A549 (cell line): ENCODE measurements at regions not wholly inside any gene's neighbourhood (a gene's known extent, or its start where the extent isn't known, plus 50 kb on each side); places are given as distances from the start of the nearest gene placed in this dataset.

Source experiments
- ATAC-seq, 2 experiments: fragments of 200-7000 bp in 1 of 2; fragments of >200 bp in 1 of 2; cut with Nextera tagmentation in 1 of 2; cut with Tn5 transposase in 1 of 2; 3 replicates each; pipeline versions ENCODE4 v1.8.0 to v1.9.1; 2018 to 2020; ENCODE audit warnings: mild to moderate bottlenecking in 1 of 2, moderate library complexity in 1 of 2
- CTCF ChIA-PET: fragments of 300-600 bp; sonication (Branson Sonifier 250); formaldehyde crosslinking; extraction: SDS; loops from one replicate; lab custom pipeline; 2021; ENCODE audit warnings: antibody characterized with exemption, inconsistent platforms; lab: Yijun Ruan, JAX
- POLR2A ChIA-PET: fragments of 350-600 bp; formaldehyde crosslinking; extraction: SDS; loops from one replicate; lab custom pipeline; 2021; ENCODE audit warnings: antibody characterized with exemption, inconsistent platforms; lab: Yijun Ruan, JAX
- DNase-seq, 2 experiments: peaks; one replicate each; pipeline versions ENCODE4 v3.0.0 to v3.0.0-alpha.2; 2011 to 2016; ENCODE audit warnings: low read depth in 1 of 2, low spot score in 1 of 2
- FAIRE-seq: peaks from 2 replicates; lab custom pipeline; 2011; peaks lifted over from hg19 to GRCh38; lab: Jason Lieb, UNC
- H3K27ac ChIP-seq, 2 experiments: fragments of >200 bp; sonication (Bioruptor Twin); formaldehyde crosslinking; 3 replicates each; pipeline ENCODE4 v1.5.1; 2016 to 2017
- H3K4me1 ChIP-seq: fragments of >200 bp; sonication (Bioruptor Twin); formaldehyde crosslinking; 3 replicates; pipeline ENCODE4 v1.6.1; 2016
- H3K4me2 ChIP-seq: fragments of >200 bp; sonication (Bioruptor Twin); formaldehyde crosslinking; 3 replicates; pipeline ENCODE4 v1.6.1; 2016
- H3K4me3 ChIP-seq: fragments of >200 bp; sonication (Bioruptor Twin); formaldehyde crosslinking; 3 replicates; pipeline ENCODE4 v1.5.1; 2016
- H3K9me3 ChIP-seq: fragments of >200 bp; sonication (Bioruptor Twin); formaldehyde crosslinking; 3 replicates; pipeline ENCODE4 v1.6.1; 2016
- ATOH8 ChIP-seq: fragments of 250-450 bp; sonication (Bioruptor Pico); IDR thresholded peaks from 2 replicates; pipeline ENCODE4 v1.5.0; 2020; ENCODE audit warnings: low read depth, mild to moderate bottlenecking, moderate library complexity
- CBX2 ChIP-seq: fragments of 200-600 bp; sonication (generic); IDR thresholded peaks from 2 replicates; pipeline ENCODE4 v1.6.1; 2016; ENCODE audit warnings: low read depth, mild to moderate bottlenecking, borderline replicate concordance
- CBX8 ChIP-seq: fragments of 200-600 bp; sonication (generic); IDR thresholded peaks from 2 replicates; pipeline ENCODE4 v1.6.1; 2016
- CTCF ChIP-seq: fragments of >200 bp; sonication (Bioruptor Twin); formaldehyde crosslinking; IDR thresholded peaks from 3 replicates; pipeline ENCODE4 v1.5.1; 2016
- EHF ChIP-seq: fragments of 250-450 bp; sonication (Bioruptor Pico); IDR thresholded peaks from 2 replicates; pipeline ENCODE4 v1.5.0; 2020; ENCODE audit warnings: mild to moderate bottlenecking
- EHMT2 ChIP-seq: fragments of 200-600 bp; sonication (generic); IDR thresholded peaks from 2 replicates; pipeline ENCODE4 v1.6.1; 2016; ENCODE audit warnings: antibody characterized with exemption, low read depth, mild to moderate bottlenecking, moderate library complexity
- FOSL2 ChIP-seq, 2 experiments: fragments of 450-650 bp in 1 of 2; fragments of >200 bp in 1 of 2; sonication (Bioruptor Twin) in 1 of 2; formaldehyde crosslinking; IDR thresholded peaks; 2 replicates each; pipeline versions ENCODE4 v1.5.0 to v1.6.1; 2016 to 2020; ENCODE audit warnings: mild to moderate bottlenecking in 1 of 2, moderate library complexity in 1 of 2
- FOXS1 ChIP-seq: fragments of 250-450 bp; sonication (Bioruptor Pico); IDR thresholded peaks from 2 replicates; pipeline ENCODE4 v1.5.0; 2020; ENCODE audit warnings: mild to moderate bottlenecking, moderate library complexity
- HOXA7 ChIP-seq: fragments of 250-450 bp; sonication (Bioruptor Pico); IDR thresholded peaks from 2 replicates; pipeline ENCODE4 v1.5.0; 2020; ENCODE audit warnings: mild to moderate bottlenecking, moderate library complexity
- JUN ChIP-seq, 2 experiments: fragments of >200 bp; sonication (Bioruptor Twin); formaldehyde crosslinking; IDR thresholded peaks; 2 replicates in 1 of 2; 3 replicates in 1 of 2; pipeline ENCODE4 v1.6.1; 2016 to 2017
- JUNB ChIP-seq: fragments of >200 bp; sonication (Bioruptor Twin); formaldehyde crosslinking; IDR thresholded peaks from 2 replicates; pipeline ENCODE4 v1.6.1; 2016
- MYC ChIP-seq: IDR thresholded peaks from 2 replicates; pipeline ENCODE4 v1.6.1; 2012; ENCODE audit warnings: mild to moderate bottlenecking, inconsistent platforms, low read length, improper control_type of control experiment, borderline replicate concordance
- NPAS2 ChIP-seq: fragments of 250-450 bp; sonication (Bioruptor Pico); IDR thresholded peaks from 2 replicates; pipeline ENCODE4 v1.8.0; 2022; ENCODE audit warnings: mild to moderate bottlenecking, moderate library complexity, borderline replicate concordance
- POLR2AphosphoS2 ChIP-seq: conservative IDR thresholded peaks from 2 replicates; pipeline ENCODE4 v1.6.1; 2012; ENCODE audit warnings: low read length, improper control_type of control experiment, inconsistent platforms
- RAD21 ChIP-seq, 2 experiments: fragments of >200 bp in 1 of 2; sonication (Bioruptor Twin) in 1 of 2; formaldehyde crosslinking in 1 of 2; IDR thresholded peaks in 1 of 2; conservative IDR thresholded peaks in 1 of 2; 2 replicates in 1 of 2; 3 replicates in 1 of 2; pipeline ENCODE4 v1.6.1; 2012 to 2018; ENCODE audit warnings: inconsistent platforms in 1 of 2
- RARB ChIP-seq: fragments of 250-450 bp; sonication (Bioruptor Pico); IDR thresholded peaks from 2 replicates; pipeline ENCODE4 v1.8.0; 2021; ENCODE audit warnings: mild to moderate bottlenecking, moderate library complexity
- RCOR1 ChIP-seq: fragments of 150-350 bp; IDR thresholded peaks from 2 replicates; pipeline ENCODE4 v1.6.1; 2014; ENCODE audit warnings: antibody characterized with exemption, low read length, low read depth
- REST ChIP-seq: fragments of 200-600 bp; sonication (generic); IDR thresholded peaks from 2 replicates; pipeline ENCODE4 v1.6.1; 2016; ENCODE audit warnings: antibody characterized with exemption, mild to moderate bottlenecking, moderate library complexity
- RFX5 ChIP-seq: fragments of 450-650 bp; IDR thresholded peaks from 2 replicates; pipeline ENCODE4 v1.7.1; 2014; ENCODE audit warnings: antibody characterized with exemption, mild to moderate bottlenecking, moderate library complexity
- SREBF2 ChIP-seq: fragments of 450-650 bp; IDR thresholded peaks from 2 replicates; pipeline ENCODE4 v1.6.1; 2014; ENCODE audit warnings: mild to moderate bottlenecking, moderate library complexity
- WGBS: methylation state at CpG from one replicate; pipeline ENCODE4 v1.1.6; 2017; ENCODE audit errors: missing lambda C conversion rate; 5-methylcytosine and 5-hydroxymethylcytosine counted together

GRCh38 chr22:47449508-47450270 is 687.2 kb downstream of the TBC1D22A start:
- H3K9me3 ChIP-seq, result 0 out of 3 replicates have a peak, but pooled peaks cover 2% of the 10 kb centered on the region
- no peak for FAIRE-seq
- POLR2A ChIA-PET, result no interaction called here

More at GRCh38 chr22:47449508-47450270, 687.2 kb downstream of the TBC1D22A start:
- Histone ChIP-seq H3K4me3 (no peak overlapping the region), H3K4me2 (no peak overlapping the region), H3K27ac (no peak overlapping the region), H3K4me1 (no peaks in the 10 kb centered on the region)
- ATAC-seq (no peak), DNase-seq (no peak)
- 54% methylated on average over 10 of the region's 12 CpGs for WGBS
- CTCF ChIA-PET, result no interaction called here
- TF ChIP-seq EHF, result no peak
- TF ChIP-seq JUN (IDR thresholded peaks at IDR 0.05), result no peak
- TF ChIP-seq RCOR1, result no peak
- no peak for TF ChIP-seq HOXA7 (CRISPR knock-in tag)
- TF ChIP-seq CBX2, result no peak
- no peak for TF ChIP-seq JUNB
- TF ChIP-seq EHMT2, result no peak
- TF ChIP-seq RARB (CRISPR knock-in tag), result no peak
- TF ChIP-seq FOXS1 (CRISPR knock-in tag), result no peak
- no peak for TF ChIP-seq RFX5
- no peak for TF ChIP-seq ATOH8 (CRISPR knock-in tag)
- no peak for TF ChIP-seq REST
- TF ChIP-seq CBX8, result no peak
- no peak for TF ChIP-seq NPAS2 (CRISPR knock-in tag)
- TF ChIP-seq MYC, result no peak
- TF ChIP-seq FOSL2 (IDR thresholded peaks at IDR 0.05), result no peak
- no peak for TF ChIP-seq FOSL2 (CRISPR knock-in tag; IDR thresholded peaks at IDR 0.05)
- TF ChIP-seq POLR2AphosphoS2, result no peak
- no peak for TF ChIP-seq SREBF2
- TF ChIP-seq CTCF, result no peak
- no peak for TF ChIP-seq RAD21 (conservative IDR thresholded peaks at IDR 0.05 in 1 of 2, IDR thresholded peaks at IDR 0.05 in 1 of 2)
